ENCODE measurements at regions not wholly inside any gene's neighbourhood (a gene's known extent, or its start where the extent isn't known, plus 50 kb on each side); places are given as distances from the start of the nearest gene placed in this dataset.

DNA sequence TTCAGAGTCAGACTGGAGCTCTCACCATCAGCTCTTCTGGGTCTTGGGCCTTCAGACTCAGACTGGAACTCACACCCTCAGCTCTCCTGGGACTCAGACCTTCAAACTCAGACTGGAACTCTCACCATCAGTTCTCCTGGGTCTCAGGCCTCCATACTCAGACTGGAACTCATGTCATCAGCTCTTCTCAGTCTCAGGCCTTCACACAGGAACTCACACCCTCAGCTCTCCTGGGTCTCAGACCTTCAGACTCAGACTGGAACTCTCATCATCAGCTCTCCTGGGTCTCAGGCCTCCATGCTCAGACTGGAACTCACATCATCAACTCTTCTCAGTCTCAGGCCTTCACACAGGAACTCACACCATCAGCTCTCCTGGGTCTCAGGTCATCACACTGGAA, 147.2 kb upstream of the MXRA5 start:
- intact Hi-C loops (cut with micrococcal nuclease): no loop called here
- Mint-ChIP-seq H3K4me1 (no peaks in the 10 kb centered on the region), H3K4me3 (no peak overlapping the region), H3K9me3 (ENCODE audit: insufficient read depth) (peaks cover 5% of the 10 kb centered on the region), H3K27ac (no peak overlapping the region), H3K27me3 (no peaks in the 10 kb centered on the region)
- H3K9ac ChIP-seq (ENCODE audit: low read length): no peak overlapping the region
- H3K4me1 ChIP-seq (ENCODE audit: control insufficient read depth in 2 of 2, insufficient read depth in 2 of 2, low read length in 2 of 2): no peaks in the 10 kb centered on the region
- ChIA-PET CTCF (no interaction called here), POLR2A (no interaction called here)
- no peak overlapping the region for H3K4me3 ChIP-seq (ENCODE audit: control extremely low read depth in 1 of 5, extremely low read depth in 1 of 5, insufficient read depth in 1 of 5, low read depth in 2 of 5, low read length in 4 of 5)
- H3K27ac ChIP-seq (ENCODE audit: low read length in 2 of 2): no peak overlapping the region
- no peak for ATAC-seq (ENCODE audit: low read depth)
- peaks cover 0 to 2% (median 0%) of the 10 kb centered on the region in 3 donors for H3K9me3 ChIP-seq (ENCODE audit: control extremely low read depth in 1 of 3, control insufficient read depth in 2 of 3, insufficient read depth in 1 of 3, low read length in 2 of 3)
- no peak for DNase-seq
- no peaks in the 10 kb centered on the region for H3K27me3 ChIP-seq (replicated peaks in 1 of 4; ENCODE audit: control extremely low read depth in 1 of 4, control insufficient read depth in 3 of 4, insufficient read depth in 4 of 4, low read length in 3 of 4)
- no peak overlapping the region for H2AFZ ChIP-seq (ENCODE audit: insufficient read depth, low read depth, low read length, poor library complexity, severe bottlenecking)
- H3K4me2 ChIP-seq (replicated peaks; ENCODE audit: low read depth, low read length, poor library complexity, severe bottlenecking): no peak overlapping the region
- TF ChIP-seq, protein P1, sequence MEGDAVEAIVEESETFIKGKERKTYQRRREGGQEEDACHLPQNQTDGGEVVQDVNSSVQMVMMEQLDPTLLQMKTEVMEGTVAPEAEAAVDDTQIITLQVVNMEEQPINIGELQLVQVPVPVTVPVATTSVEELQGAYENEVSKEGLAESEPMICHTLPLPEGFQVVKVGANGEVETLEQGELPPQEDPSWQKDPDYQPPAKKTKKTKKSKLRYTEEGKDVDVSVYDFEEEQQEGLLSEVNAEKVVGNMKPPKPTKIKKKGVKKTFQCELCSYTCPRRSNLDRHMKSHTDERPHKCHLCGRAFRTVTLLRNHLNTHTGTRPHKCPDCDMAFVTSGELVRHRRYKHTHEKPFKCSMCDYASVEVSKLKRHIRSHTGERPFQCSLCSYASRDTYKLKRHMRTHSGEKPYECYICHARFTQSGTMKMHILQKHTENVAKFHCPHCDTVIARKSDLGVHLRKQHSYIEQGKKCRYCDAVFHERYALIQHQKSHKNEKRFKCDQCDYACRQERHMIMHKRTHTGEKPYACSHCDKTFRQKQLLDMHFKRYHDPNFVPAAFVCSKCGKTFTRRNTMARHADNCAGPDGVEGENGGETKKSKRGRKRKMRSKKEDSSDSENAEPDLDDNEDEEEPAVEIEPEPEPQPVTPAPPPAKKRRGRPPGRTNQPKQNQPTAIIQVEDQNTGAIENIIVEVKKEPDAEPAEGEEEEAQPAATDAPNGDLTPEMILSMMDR (IDR thresholded peaks at IDR 0.05): no peak
- no peak for TF ChIP-seq EZH2 (IDR thresholded peaks at IDR 0.05; ENCODE audit: borderline replicate concordance, insufficient read depth, low read depth, low read length, poor library complexity, severe bottlenecking)
- no peaks in the 10 kb centered on the region for H3K36me3 ChIP-seq (replicated peaks in 1 of 2; ENCODE audit: control extremely low read depth in 1 of 2, control insufficient read depth in 1 of 2, extremely low read depth in 1 of 2, insufficient read depth in 2 of 2, low read length in 1 of 2)
- no peaks in the 10 kb centered on the region for H3K79me2 ChIP-seq (ENCODE audit: control insufficient read depth, insufficient read depth, low read length)
- no peaks in the 10 kb centered on the region for H4K20me1 ChIP-seq (ENCODE audit: control insufficient read depth, insufficient read depth, low read length, poor library complexity, severe bottlenecking)

DNA sequence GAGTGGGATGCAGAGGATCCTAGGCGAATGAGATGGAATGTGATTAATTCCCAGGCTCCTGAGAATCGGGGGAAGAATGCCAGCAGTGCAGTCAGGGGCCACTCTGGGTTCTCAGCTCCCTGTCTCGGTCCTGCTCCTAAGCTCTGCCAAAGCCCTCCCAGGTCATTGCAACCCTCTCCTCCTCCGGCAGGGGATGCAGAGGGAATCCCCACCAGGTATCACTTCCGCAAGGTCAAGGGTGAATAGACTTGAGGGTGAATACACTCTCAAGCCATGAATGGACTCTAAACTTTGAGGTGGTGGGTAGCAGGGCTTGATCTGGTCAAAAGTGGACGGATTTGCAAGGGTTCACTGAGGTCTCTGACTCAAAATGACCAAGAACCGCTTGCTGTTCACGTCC, 139.3 kb upstream of the MXRA5 start:
- Histone ChIP-seq H3K4me3 (ENCODE audit: control extremely low read depth in 1 of 5, extremely low read depth in 1 of 5, insufficient read depth in 1 of 5, low read depth in 2 of 5, low read length in 4 of 5) (no peak overlapping the region), H2AFZ (ENCODE audit: insufficient read depth, low read depth, low read length, poor library complexity, severe bottlenecking) (no peak overlapping the region), H3K9me3 (ENCODE audit: control extremely low read depth in 1 of 3, control insufficient read depth in 2 of 3, insufficient read depth in 1 of 3, low read length in 2 of 3) (no peaks in the 10 kb centered on the region), H3K27me3 (replicated peaks in 1 of 4; ENCODE audit: control extremely low read depth in 1 of 4, control insufficient read depth in 3 of 4, insufficient read depth in 4 of 4, low read length in 3 of 4) (no peaks in the 10 kb centered on the region), H3K9ac (ENCODE audit: low read length) (no peak overlapping the region), H3K79me2 (ENCODE audit: control insufficient read depth, insufficient read depth, low read length) (no peaks in the 10 kb centered on the region), H3K36me3 (replicated peaks in 1 of 2; ENCODE audit: control extremely low read depth in 1 of 2, control insufficient read depth in 1 of 2, extremely low read depth in 1 of 2, insufficient read depth in 2 of 2, low read length in 1 of 2) (no peaks in the 10 kb centered on the region), H3K27ac (ENCODE audit: low read length in 2 of 2) (no peak overlapping the region), H3K4me2 (replicated peaks; ENCODE audit: low read depth, low read length, poor library complexity, severe bottlenecking) (no peak overlapping the region), H3K4me1 (ENCODE audit: control insufficient read depth in 2 of 2, insufficient read depth in 2 of 2, low read length in 2 of 2) (no peaks in the 10 kb centered on the region), H4K20me1 (ENCODE audit: control insufficient read depth, insufficient read depth, low read length, poor library complexity, severe bottlenecking) (no peaks in the 10 kb centered on the region)
- DNase-seq: no peak
- no peak for ATAC-seq (ENCODE audit: low read depth)
- ChIA-PET POLR2A (no interaction called here), CTCF (no interaction called here)
- no peak for TF ChIP-seq EZH2 (IDR thresholded peaks at IDR 0.05; ENCODE audit: borderline replicate concordance, insufficient read depth, low read depth, low read length, poor library complexity, severe bottlenecking)
- TF ChIP-seq, protein P1 (IDR thresholded peaks at IDR 0.05): no peak
- Mint-ChIP-seq H3K27ac (no peak overlapping the region), H3K4me3 (no peak overlapping the region), H3K4me1 (no peaks in the 10 kb centered on the region), H3K27me3 (no peaks in the 10 kb centered on the region), H3K9me3 (ENCODE audit: insufficient read depth) (no peaks in the 10 kb centered on the region)
- no CpG with 5 or more reads among the region's 8 CpGs for WGBS (ENCODE audit: insufficient coverage)
- intact Hi-C loops (cut with micrococcal nuclease): no loop called here
